SK-N-SH (cell line): ENCODE measurements at regions not wholly inside any gene's neighbourhood (a gene's known extent, or its start where the extent isn't known, plus 50 kb on each side); places are given as distances from the start of the nearest gene placed in this dataset.

Experiments used
- EP300 ChIP-seq, 2 experiments: IDR thresholded peaks; 2 replicates each; pipeline versions ENCODE4 v1.4.0 to v1.6.1; 2012; ENCODE audit warnings: borderline replicate concordance in 1 of 2, low read depth in 1 of 2, low read length in 1 of 2
- GABPA ChIP-seq: IDR thresholded peaks from 2 replicates; pipeline ENCODE4 v1.4.0; 2012; ENCODE audit warnings: low read depth, mild to moderate bottlenecking
- POLR2AphosphoS5 ChIP-seq: IDR thresholded peaks from 2 replicates; pipeline ENCODE4 v1.6.1; 2012; ENCODE audit warnings: low read depth, low read length
- SMC3 ChIP-seq: IDR thresholded peaks from 2 replicates; pipeline ENCODE4 v1.6.1; 2012; ENCODE audit warnings: low read depth, low read length, improper control_type of control experiment
- TF ChIP-seq, protein P1 (sequence below): fragments of 200-600 bp; sonication (generic); IDR thresholded peaks from 2 replicates; pipeline ENCODE4 v1.6.1; 2017; ENCODE audit warnings: antibody characterized with exemption, mild to moderate bottlenecking, moderate library complexity
- TF ChIP-seq, protein P2 (sequence below): IDR thresholded peaks from 2 replicates; pipeline ENCODE4 v1.6.1; 2012; ENCODE audit warnings: mild to moderate bottlenecking, low read depth, low read length, moderate library complexity

- TF ChIP-seq, protein P1, sequence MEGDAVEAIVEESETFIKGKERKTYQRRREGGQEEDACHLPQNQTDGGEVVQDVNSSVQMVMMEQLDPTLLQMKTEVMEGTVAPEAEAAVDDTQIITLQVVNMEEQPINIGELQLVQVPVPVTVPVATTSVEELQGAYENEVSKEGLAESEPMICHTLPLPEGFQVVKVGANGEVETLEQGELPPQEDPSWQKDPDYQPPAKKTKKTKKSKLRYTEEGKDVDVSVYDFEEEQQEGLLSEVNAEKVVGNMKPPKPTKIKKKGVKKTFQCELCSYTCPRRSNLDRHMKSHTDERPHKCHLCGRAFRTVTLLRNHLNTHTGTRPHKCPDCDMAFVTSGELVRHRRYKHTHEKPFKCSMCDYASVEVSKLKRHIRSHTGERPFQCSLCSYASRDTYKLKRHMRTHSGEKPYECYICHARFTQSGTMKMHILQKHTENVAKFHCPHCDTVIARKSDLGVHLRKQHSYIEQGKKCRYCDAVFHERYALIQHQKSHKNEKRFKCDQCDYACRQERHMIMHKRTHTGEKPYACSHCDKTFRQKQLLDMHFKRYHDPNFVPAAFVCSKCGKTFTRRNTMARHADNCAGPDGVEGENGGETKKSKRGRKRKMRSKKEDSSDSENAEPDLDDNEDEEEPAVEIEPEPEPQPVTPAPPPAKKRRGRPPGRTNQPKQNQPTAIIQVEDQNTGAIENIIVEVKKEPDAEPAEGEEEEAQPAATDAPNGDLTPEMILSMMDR: no peak
- no peak for TF ChIP-seq GABPA
- TF ChIP-seq, protein P2, sequence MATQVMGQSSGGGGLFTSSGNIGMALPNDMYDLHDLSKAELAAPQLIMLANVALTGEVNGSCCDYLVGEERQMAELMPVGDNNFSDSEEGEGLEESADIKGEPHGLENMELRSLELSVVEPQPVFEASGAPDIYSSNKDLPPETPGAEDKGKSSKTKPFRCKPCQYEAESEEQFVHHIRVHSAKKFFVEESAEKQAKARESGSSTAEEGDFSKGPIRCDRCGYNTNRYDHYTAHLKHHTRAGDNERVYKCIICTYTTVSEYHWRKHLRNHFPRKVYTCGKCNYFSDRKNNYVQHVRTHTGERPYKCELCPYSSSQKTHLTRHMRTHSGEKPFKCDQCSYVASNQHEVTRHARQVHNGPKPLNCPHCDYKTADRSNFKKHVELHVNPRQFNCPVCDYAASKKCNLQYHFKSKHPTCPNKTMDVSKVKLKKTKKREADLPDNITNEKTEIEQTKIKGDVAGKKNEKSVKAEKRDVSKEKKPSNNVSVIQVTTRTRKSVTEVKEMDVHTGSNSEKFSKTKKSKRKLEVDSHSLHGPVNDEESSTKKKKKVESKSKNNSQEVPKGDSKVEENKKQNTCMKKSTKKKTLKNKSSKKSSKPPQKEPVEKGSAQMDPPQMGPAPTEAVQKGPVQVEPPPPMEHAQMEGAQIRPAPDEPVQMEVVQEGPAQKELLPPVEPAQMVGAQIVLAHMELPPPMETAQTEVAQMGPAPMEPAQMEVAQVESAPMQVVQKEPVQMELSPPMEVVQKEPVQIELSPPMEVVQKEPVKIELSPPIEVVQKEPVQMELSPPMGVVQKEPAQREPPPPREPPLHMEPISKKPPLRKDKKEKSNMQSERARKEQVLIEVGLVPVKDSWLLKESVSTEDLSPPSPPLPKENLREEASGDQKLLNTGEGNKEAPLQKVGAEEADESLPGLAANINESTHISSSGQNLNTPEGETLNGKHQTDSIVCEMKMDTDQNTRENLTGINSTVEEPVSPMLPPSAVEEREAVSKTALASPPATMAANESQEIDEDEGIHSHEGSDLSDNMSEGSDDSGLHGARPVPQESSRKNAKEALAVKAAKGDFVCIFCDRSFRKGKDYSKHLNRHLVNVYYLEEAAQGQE: no peak
- TF ChIP-seq EP300 (IDR thresholded peaks at IDR 0.05; ENCODE audit: borderline replicate concordance in 1 of 2, low read depth in 1 of 2, low read length in 1 of 2): no peak
- no peak for TF ChIP-seq POLR2AphosphoS5
- no peak for TF ChIP-seq SMC3
Measured at GRCh38 chr1:162982364-162982763, 86.8 kb upstream of the RGS4 start.
